ENCODE measurements at regions not wholly inside any gene's neighbourhood (a gene's known extent, or its start where the extent isn't known, plus 50 kb on each side); places are given as distances from the start of the nearest gene placed in this dataset.

DNA sequence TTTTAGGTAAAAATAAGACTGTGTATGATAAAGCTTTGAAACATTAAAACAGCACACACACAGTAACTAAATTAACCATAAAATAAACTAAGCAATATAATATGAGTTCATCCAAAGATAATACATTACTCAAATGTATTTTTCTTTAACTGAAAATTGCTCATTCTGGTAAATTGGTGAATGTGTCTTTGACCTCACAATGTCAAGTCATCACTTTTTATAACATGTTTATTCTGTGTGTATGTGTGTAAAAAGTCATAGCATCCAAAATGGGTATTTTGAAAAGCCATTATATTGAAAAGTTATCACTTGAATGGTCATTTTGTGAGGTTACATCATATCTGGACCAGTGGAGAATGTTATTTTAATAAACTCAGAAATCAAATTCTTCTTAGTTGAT is 724.6 kb downstream of the ADGRL2 start:
- DNase-seq, result no peak

DNA sequence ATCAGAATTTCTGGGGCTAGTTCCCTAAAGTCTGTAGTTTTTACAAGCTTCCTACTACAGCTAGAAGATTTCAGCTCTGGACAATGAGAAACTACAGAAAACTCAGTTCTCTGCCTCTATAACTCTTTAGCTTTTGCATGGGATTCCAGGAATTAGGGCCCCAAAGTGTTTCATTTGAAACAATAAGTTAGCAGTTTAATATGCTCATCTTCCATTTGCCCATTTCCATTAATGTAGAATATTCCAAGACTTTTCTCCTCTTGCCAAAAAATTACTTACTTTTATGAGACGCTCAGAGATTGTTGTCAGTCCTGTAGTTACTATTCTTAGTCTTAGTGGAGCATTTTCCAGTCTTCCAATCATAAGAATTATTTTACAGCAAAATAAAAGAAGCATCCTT is 719.9 kb downstream of the ADGRL2 start:
- no peak for DNase-seq

DNA sequence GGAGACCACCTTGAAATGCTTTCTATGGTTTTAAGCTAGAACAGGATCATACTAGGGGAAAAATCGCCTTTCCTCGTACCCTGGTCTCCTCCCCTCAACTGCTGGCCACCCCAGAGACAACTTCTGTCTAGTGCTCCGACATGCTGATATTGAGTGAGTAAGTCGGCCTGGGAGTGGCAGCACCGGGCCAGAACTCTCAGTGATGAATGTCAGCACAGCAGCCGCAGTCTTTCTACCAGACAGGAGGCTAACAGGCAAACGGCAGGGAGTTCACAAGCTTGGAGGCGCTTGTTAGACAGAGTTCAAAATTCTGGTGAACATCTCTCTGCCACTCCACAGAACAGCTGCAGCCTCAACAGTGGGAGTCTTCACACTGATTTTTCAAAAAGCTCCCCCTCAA is 716.9 kb downstream of the ADGRL2 start:
- DNase-seq, result peak; percentile 52

DNA sequence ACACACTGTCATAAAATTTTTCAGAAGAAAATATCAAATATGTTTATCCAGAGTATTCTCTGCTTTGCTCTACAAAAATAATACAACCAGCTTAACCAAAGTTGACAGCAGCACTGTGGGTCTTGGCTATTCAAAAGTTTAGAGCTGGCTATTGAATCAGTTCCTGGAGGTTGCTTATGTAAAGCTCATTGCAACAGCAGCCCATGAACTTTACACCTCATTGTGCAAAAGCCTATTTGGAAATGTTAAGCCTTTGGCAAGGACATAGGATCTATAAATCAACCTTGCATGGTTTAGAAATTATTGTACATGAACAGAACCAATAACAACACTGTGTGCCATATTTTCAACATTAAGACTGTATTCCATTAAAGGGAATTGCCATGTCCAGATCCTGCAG is 714.9 kb downstream of the ADGRL2 start:
- no peak for DNase-seq

DNA sequence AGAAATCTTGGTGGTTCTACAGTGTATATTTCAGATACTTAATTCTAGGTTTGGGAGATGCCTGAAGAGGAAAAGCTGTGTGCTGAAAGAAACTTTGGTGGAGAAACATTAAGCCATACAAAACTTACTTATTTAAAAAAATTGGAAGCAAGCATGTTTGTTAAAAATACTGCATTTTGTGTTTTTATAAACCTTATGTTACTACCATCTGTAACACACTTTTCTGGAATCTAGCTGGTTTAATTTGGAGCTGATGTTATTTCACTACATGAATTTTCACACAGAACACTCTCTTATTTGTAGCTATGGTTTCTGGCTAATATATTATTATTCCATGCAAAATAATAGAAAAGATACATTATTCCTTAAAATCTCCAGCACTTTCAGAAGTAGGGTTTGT is 710.7 kb downstream of the ADGRL2 start:
- DNase-seq, result no peak

DNA sequence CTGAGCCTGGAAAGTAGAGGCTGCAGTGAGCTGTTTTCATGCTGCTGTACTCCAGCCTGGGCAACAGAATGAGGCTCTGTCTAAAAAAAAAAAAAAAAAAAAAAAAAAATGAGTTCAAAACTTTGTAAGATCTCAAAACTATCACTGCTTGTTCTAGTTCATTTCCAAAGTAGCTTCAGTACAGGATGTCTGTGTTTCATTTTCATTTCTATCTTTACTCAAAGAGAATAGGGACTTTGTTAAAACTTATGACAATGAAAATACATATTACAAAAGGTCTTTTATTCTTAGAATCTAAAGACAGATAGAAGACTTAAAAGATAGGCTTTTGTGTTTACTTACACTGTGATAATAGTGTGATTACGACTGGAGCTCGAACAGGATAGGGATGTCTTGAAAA is 709.7 kb downstream of the ADGRL2 start:
- no peak for DNase-seq

DNA sequence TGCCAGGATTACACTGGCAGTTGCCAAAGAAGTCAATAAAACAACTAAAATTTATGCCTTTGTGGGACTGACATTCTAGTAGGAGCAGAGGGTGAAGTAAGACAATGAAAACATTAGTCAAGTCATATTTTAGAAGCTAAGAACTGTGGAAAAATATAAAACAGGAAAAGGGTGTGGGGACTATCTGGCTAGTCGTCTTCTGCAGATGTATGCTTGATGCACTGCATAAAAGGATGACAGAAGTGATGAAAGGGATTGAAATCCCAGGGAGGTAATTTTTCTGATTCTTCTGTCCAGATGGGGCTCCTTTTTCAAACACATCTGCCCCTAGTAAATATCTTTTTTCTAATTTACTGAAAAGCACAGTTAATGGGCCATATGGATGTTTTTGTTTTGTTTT is 706.3 kb downstream of the ADGRL2 start:
- no peak for DNase-seq

DNA sequence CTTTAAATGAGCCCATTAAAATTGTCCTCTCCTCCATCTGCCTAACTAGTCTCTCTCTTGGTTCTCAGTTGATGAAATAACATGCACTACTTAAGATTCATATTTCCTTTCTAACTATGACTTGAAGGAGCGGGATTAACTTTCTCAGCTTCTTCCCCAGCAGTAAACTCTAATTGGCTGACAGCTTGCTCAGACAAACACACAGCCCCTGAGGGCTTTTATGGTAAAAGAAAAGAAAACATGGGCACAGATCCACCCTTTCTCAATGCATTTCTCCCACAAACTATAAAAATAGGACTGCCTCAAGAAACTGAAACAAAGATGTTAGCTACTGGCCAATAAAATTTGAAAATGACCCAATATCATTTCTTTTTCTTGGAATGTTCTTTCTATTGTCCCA is 703.1 kb downstream of the ADGRL2 start:
- peak; percentile 30 for DNase-seq

DNA sequence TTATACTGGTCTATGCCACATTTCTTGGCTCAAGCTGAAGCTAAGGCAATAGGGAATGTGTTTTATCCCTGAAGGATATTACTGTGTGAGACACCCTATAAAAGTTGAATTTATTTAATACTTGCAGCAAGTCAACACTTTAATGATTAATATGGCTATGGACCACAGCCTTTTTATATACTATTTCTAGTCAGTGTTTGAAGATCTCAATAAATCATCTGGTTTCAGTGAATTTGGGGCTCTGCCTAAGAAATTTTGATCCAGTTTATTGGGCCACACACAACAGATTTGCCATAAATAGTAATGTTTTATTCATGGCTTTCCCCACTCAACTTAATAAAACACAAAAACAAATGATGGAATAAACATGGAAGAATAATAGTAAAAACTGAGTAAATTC is 698.3 kb downstream of the ADGRL2 start:
- DNase-seq, result no peak

DNA sequence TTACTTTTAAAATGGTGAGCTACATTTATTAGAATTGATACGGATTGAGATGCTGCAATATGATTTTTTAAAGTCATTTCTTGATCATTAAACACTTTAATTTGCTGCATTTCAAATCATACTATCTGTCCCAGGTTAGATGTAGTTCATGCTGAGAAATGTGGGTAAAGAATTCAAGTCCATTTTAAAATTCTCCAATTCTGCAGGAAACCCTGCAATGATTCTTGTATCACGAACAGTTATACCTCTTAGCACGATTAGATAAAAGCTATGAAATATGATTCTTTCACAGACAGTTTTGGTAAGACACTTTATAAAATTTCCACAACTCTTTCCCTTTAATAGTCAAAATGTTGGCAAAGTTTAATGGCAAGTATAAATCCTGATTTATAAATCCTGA is 693.4 kb downstream of the ADGRL2 start:
- no peak for DNase-seq

DNA sequence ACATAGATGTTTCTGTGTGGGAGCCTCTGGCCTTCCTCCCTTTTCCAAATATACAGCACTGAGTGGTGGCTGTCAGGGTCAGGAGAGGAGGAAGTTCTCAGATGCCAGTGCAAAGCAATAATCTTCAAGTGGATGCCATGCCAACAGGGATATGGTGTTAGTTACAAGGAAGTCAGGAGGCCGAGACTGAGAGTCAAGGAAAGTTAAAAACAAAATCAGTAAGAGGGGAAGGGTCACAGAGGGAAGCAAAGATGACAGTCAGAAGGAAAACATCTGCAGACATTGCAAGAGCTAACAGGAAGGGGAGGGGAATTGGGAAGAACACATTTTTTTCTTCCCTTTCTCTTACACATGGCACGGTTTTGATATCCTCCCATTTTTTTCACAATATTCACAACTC is 691.4 kb downstream of the ADGRL2 start:
- DNase-seq, result no peak

DNA sequence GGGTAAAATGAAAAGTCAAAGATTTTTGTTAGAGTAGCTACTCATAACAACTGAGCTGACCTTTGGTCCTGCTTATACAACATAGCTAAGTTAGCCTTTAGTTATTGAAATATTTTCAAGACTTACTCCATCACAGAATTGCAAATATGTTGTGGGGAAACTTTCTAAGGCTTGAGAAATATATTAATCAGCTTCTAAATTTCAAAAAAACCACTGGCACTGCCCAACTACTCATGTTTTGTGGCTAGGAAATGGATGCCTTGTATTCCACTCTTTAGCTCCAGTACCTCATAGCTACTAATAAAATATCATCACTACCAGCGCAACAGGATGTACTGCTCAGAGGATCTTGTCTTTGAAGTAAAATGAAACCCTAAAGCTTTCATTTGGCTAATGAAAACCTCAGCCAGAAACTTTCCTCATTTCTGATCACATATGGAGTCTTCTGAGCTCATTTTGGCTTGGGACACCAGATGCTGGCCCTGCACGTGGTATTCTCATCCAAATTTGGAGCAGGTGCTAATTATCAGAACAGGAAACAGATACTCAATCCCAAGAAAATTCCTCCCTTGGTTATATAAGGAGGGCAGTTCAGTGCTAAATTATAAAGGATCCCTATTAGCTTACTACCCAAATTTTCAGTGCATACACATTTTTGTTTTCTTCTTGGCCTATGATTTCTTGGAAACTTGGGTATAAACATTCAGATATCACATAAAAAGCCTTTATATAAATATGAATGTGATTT is 690.7 kb downstream of the ADGRL2 start:
- DNase-seq, result no peak

DNA sequence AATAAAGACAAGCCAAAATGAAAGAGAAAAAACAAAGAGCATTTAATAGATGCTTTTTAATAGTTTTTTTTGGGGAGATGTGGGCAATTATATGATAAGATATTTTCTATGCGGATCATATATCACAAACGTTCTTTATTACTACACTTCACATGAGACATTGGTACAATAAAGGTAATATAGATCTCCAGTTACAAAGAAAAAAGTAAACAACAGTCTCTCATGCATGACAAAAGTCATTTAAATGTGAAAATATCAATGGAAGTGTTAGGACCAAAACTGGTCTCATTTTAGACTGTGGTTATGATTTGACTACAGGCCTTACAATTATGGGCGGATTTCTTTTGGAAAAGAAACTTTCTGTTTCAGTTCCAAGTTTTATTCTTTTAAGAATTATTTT is 687.0 kb downstream of the ADGRL2 start:
- DNase-seq, result no peak

DNA sequence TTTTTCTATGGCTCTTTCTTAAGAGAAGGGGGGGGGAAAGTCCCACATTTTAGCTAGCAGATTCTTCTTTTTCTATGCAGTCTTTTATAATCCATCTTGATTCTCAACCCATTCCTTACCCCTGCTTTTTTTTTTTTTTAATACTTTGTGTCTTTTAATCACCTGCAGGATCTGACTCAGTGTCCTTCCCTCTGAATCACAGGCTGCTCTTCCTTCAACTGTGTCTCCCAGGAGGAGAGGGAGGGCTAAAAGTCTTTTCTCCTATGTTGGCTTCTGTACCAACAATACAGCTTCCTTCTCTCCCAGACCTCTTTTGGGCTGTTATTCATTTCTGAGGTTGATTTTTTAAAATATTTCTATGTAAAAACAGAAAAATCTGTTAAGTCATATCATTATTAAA is 686.2 kb downstream of the ADGRL2 start:
- DNase-seq, result no peak

DNA sequence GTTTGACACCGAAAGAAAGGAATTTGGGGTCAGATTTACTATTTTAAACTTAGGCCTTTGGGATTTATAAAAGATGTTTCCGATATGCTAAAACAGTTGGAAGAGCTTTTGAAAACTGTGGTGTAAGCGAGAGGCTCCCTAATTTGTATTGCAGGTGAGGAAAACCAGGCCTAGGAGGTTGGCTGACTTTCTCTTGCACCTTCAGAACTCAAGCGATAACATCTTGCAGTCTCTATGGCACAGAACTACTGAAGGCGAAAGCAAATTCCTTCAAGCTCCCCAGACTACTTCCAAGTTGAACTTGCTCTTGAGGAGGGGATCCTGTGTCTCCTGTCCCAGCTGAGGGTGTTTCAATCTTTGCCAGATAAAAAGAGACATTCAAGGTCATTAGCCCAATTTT is 685.7 kb downstream of the ADGRL2 start:
- no peak for DNase-seq

DNA sequence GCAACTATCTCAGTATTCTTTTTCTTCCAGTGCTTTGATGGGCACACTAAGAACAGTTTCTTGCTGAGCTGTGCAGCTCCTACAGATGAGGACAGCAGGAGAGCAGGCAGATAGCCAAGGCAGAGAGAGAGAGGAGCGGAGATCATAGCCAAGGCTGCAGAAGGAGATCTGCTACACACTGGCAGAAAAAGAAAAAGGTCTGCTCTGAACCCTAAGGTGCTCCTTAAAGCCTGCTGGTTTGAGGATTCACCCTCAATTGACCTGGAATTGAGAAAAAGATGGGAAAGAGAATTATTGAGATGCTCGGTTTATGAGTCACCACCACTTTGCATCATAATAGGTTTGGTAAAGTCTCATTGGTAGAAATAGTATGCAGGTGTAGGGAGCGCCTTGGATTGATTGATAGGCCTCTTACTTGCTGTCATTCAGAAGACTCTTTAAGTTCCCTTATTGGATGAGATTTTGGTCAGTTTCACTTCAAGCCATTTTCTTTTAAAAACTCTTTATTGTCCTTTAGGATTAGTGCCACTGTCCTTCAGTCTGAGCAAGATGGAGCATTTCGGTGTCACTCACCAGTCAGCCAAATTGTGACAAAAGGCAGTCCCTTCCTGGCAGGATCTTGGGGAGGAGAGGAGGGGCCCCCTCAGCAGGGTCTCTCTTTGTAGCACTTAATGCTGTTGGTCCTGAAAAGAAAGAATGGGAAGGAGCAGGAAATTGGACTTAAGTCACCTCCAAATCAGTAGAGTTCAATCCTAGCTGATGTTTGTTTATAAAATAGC is 685.0 kb downstream of the ADGRL2 start:
- DNase-seq, result peak; percentile 70

DNA sequence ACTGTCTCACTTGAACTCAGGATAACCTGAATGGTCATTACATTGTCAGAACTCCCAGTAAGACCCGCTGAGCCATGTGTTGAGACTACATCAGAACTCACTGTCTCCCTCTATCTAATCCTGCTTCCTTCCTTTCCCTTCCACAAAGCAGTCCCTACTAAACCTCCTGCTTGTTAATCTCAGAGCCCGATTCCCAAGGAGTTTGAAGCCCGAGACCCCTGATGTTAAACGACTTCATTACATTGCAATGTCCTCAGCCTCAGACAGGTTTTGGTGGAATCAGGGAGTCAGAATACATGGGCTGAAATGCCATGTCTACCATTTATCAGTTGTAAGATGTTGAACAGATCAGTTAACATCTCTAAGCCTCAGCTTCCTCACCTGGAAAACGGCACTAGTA is 682.4 kb downstream of the ADGRL2 start:
- no peak for DNase-seq

DNA sequence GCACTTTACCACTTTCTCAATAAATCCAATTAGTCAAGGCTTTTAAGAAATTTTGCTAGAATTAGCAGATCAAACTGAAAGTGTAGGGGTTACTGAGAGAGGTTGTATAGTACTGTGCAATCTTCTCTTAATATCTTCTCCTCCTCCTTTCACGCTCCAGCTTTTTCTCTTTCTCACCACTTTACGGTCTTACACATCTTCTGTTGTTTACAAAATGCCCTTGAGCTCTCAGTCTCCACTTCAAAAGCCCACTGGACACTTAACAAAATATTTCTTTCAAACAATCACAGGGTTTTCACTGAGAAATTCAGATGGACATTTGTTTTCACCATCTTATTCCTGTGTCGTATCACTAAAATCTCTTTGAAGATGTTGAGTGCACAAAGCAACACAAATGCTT is 678.2 kb downstream of the ADGRL2 start:
- DNase-seq, result no peak

DNA sequence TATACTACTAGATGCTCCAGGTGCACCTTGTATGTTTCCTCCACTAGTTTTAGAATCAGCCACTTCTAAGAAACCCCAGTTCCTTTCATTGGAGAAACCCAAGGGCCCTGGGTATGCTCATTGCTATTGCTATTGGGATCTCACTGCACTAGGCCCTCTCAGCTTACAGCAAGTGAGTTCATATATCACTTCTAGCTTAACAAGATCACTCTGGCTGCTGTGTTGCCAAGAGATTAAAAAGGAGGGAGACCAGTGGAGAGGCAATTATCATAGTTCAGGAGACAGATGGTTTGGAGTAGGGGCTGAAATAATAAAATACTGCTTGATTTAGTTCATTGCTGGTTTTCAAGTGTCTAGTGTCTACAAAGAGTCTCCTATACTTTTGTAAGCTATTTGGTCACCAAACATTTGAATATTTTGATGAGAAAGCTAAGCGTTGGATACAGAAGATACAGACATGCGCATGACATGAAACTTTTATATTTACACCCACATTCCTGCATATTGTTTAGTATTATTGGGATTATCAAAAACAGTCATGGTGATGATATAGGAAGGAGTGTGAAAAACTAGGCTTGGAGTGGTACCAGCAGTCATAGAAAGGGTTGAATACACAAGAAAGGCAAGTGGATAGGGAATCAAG is 671.9 kb downstream of the ADGRL2 start:
- DNase-seq, result no peak

DNA sequence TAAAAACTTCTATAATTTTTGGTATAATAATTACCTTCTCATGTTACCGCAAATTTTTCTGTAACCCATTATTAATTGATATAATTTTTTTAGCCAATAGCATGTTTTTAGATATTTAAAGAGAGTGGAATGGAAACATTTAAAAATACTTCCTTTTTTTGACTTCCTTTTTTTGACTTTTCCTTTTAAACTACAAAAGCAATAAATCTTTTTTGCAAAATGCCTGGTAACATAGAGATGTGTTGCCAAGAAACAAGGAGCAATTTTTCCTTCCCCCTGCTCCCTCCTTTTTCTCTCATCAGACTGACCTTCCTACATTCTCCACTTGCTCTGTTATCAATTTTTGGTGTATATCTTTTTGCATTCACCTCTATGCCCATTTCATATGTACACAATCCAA is 666.2 kb downstream of the ADGRL2 start:
- no peak for DNase-seq

DNA sequence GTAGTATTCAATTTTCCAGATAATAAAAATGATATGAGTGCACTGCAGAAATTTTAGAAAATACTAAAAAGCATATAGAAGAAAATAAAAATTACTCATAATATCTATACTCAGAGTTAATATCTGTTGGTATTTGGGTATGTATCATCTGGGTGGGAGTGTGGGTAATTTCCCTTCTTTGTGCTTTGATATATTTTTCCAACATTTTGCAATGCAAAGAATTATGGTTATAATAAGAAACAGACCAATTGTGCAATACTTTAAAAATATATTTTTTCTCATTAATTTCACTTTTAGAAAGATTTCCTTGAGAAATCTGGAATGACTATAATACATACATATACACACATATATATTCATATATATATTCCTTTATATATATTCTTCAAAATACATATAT is 665.7 kb downstream of the ADGRL2 start:
- no peak for DNase-seq

DNA sequence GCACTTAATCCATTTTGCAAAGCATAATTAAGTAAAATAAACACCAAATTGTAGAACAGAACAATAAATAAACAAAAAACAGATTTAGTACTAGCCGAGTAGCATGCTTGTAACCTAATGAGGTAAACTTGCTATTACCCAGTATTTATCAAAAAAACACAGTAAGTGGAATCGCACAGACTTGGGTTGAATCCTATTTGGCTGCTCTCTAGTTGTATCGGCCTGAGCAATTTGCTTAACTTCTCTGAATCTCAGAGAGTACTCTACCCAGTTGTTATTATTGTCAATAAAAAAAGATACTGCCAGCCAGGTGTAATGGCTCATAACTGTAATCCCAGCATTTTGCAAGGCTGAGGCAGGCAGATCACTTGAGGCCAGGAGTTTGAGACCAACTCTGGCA is 664.3 kb downstream of the ADGRL2 start:
- DNase-seq, result no peak

DNA sequence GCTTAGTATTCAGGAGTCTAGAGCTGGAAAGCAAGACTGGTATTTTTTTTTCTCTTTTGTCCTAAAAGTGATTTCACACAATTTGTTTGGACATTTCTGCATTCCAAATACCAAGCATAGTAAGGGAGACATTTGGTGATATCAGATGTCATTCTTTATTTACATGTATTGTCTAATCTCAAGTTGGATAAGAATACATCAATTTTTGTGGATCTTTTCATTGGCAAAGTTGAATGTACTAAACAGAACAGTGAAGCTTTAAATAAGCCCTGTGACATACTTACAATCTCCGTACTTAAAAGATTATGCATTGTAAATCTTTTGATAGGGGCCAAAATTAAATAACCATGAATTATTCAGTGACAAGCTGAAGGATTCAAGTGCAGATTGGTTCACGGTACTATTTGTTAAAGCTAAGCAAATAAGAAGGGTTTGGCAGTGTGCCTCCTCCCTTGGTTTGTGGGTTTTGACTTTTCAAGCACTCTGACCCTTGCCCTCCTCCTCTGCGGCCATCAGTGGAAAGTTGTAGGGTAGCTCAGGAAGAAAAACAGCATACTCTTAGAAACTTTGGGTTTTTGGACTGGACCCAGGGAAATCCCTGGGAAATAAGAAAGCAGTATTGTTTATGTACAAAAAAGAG is 663.7 kb downstream of the ADGRL2 start:
- DNase-seq, result peak; percentile 63

DNA sequence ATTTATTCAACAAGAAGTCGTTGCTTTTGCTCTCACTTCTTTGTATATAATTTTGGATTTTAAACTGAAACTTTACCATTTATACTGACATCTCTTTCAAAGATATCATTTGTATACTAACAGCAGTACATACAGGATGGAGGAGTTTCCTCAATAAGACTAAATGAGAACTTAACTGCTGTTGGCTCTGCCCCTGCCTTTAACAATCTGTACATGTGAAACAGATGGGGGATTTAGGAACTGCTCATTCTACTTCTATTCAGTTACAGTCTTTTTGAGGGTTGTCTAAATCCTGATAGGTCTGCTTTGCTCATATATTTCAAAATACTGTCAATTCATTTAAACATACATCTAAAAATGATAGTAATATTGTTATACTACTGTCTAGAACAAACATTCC is 663.2 kb downstream of the ADGRL2 start:
- no peak for DNase-seq

Data from femur (tissue), 1 donor.